ENCODE measurements at regions not wholly inside any gene's neighbourhood (a gene's known extent, or its start where the extent isn't known, plus 50 kb on each side); places are given as distances from the start of the nearest gene placed in this dataset.

DNA sequence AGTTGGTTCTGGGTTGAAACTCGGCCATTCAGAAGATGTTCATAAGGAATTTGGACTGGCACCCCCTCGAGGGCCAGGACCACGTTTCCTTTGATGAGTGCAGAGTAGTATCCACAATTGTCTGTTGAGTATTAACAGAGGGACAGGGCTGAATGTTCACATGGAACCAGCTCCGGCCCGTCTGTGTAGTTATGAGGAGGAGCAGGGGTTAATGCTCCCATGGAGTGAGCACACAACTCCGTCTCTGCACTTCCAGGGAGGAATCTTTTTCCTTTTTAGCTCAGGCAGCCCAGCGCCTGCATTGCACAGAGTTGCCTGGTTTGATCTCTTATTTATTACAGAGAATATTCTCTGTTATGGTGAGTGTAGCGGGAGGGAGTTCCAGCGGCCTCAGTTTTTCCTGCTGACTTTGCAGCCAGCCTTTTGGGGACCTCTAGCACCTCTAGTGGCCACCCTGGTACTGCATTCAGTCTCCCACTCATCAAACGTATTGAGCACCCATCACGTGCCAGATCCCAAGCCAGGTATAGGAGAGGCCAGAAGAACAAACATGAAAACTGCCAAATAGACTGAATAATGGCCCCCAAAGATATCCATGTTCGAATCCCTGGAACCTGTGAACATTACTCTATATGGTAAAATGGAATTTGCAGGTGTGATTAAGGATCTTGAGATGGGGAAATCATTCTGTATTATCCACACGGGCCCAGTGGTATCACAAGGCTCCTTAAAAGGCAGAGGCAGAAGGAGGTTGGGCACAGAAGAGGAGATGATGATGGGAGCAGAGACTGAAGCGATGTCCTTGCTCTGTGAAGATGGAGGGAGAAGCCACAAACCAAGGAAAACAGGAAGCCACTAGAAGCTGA, 167.7 kb upstream of the CSF3R start:
- Mint-ChIP-seq H3K4me1 (peaks cover 20% of the 10 kb centered on the region), H3K36me3 (no peaks in the 10 kb centered on the region), H3K4me3 (no peak overlapping the region), H3K9me3 (no peaks in the 10 kb centered on the region), H3K27ac (no peak overlapping the region)
- ATAC-seq (peak; percentile 60), DNase-seq (ENCODE audit: low spot score in 2 of 2) (peak; percentile 60 to 80)

- Mint-ChIP-seq H3K27ac (no peak overlapping the region), H3K36me3 (no peaks in the 10 kb centered on the region), H3K4me1 (peaks cover 7% of the 10 kb centered on the region), H3K4me3 (no peak overlapping the region), H3K9me3 (no peaks in the 10 kb centered on the region)
- ATAC-seq (no peak), DNase-seq (ENCODE audit: low spot score in 2 of 2) (no peak)
Observed at GRCh38 chr1:36645867-36646266, 163.2 kb upstream of the CSF3R start.

DNA sequence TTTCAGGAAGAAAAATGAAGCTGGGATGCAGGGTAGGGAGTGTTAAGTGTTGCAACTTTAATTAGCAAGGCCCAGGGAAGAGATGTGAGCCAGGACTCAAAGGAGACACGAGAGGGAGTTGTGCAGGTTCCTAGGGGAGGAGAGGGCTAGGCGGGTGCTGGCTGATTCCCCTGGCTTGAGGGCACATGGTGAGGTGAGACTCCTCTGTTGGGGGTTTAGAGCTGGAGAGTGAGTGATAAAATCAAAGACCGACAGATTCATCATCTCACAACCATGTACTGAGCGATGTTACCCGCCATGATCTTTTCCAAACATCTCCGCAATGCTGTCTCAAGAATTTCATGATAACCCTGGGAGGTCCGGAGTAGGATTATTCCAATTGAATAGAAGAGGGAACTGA, 161.8 kb upstream of the CSF3R start:
- Mint-ChIP-seq H3K4me1 (no peaks in the 10 kb centered on the region), H3K36me3 (no peaks in the 10 kb centered on the region), H3K9me3 (no peaks in the 10 kb centered on the region), H3K4me3 (no peak overlapping the region), H3K27ac (no peak overlapping the region)
- no peak for ATAC-seq
- DNase-seq (ENCODE audit: low spot score in 2 of 2) = no peak

GRCh38 chr1:36643371-36644270, 160.9 kb upstream of the CSF3R start:
- peak; percentile 27 for ATAC-seq
- no peaks in the 10 kb centered on the region for H3K36me3 Mint-ChIP-seq
- H3K27ac Mint-ChIP-seq = no peak overlapping the region
- no peak for DNase-seq (ENCODE audit: low spot score in 2 of 2)
- H3K4me1 Mint-ChIP-seq = no peaks in the 10 kb centered on the region
- H3K4me3 Mint-ChIP-seq = no peak overlapping the region
- H3K9me3 Mint-ChIP-seq = no peaks in the 10 kb centered on the region

DNA sequence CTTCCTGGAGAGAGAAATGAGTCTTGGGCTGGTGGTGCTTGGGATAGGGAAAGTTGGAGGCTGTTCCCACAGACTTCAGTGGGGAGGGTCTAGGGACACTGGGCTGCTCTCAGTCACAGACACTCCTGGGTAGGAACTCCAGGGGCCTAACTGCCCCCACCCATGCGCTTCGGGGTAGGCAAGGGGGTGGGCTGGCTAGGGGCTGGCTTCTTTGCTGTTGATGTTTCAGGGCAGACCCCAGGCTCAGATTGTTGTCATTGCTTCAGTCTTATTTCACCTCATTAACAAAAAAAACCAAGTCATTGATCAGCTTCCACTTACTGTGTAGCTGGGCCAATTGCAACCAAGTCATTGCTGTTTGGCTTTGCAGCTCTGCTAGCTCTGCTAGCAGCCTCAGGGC, 160.1 kb upstream of the CSF3R start:
- H3K27ac Mint-ChIP-seq = no peak overlapping the region
- H3K36me3 Mint-ChIP-seq = no peaks in the 10 kb centered on the region
- no peak for DNase-seq (ENCODE audit: low spot score in 2 of 2)
- H3K4me3 Mint-ChIP-seq = no peak overlapping the region
- ATAC-seq = no peak
- H3K4me1 Mint-ChIP-seq = no peaks in the 10 kb centered on the region
- no peaks in the 10 kb centered on the region for H3K9me3 Mint-ChIP-seq

- Mint-ChIP-seq H3K4me3 (no peak overlapping the region), H3K4me1 (no peaks in the 10 kb centered on the region), H3K9me3 (no peaks in the 10 kb centered on the region)
Observed at GRCh38 chr1:36641776-36642175, 159.1 kb upstream of the CSF3R start.

DNA sequence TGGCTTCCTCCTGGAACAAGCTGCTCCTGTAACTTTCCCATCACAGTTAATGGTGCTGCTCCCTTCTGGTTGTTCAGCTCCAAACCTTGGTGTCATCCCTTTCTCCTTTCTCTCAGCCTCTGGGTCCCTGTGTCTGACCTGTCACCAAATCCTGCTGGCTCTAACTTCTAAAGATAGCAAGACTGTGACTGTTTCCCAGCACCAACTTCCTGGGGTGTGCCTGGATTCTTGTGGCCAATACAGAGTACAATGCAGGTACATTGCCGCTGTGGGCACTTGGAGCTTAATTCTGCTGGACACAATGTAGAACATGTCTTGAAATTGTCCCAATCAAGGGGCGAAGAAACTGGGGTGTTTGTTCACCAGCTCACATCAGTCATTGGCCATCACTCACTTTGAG, 156.7 kb upstream of the CSF3R start:
- Mint-ChIP-seq H3K4me3 (no peak overlapping the region), H3K36me3 (no peaks in the 10 kb centered on the region), H3K27ac (no peak overlapping the region), H3K9me3 (no peaks in the 10 kb centered on the region), H3K4me1 (no peaks in the 10 kb centered on the region)
- ATAC-seq (no peak), DNase-seq (ENCODE audit: low spot score in 2 of 2) (no peak)

More at GRCh38 chr1:36641776-36642175, 159.1 kb upstream of the CSF3R start:
- Mint-ChIP-seq H3K36me3 (no peaks in the 10 kb centered on the region), H3K27ac (no peak overlapping the region)
- DNase-seq (ENCODE audit: low spot score in 2 of 2) = no peak
- ATAC-seq = no peak

DNA sequence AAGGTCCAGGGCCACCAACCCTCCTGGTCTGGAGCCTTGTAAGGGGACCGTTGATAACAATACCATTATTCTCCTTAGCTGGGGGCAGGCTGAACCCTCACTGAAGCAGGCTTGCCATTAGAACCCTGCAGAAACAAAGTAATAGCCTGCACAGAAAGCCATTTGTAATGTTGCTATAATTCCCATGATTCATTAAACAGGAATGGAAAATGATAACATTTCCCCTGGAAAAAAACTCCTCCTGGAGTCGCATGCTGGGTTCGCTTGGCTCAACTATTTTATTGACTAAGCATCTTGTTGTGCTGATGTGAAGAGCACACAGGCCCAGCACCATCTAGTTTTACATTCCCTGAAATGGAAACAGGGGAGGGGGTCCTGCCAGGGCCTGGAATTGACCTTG, 155.6 kb upstream of the CSF3R start:
- DNase-seq (ENCODE audit: low spot score in 2 of 2) (no peak), ATAC-seq (no peak)
- no peaks in the 10 kb centered on the region for H3K4me1 Mint-ChIP-seq
- no peak overlapping the region for H3K4me3 Mint-ChIP-seq
- H3K27ac Mint-ChIP-seq = no peak overlapping the region
- no peaks in the 10 kb centered on the region for H3K9me3 Mint-ChIP-seq
- no peaks in the 10 kb centered on the region for H3K36me3 Mint-ChIP-seq

DNA sequence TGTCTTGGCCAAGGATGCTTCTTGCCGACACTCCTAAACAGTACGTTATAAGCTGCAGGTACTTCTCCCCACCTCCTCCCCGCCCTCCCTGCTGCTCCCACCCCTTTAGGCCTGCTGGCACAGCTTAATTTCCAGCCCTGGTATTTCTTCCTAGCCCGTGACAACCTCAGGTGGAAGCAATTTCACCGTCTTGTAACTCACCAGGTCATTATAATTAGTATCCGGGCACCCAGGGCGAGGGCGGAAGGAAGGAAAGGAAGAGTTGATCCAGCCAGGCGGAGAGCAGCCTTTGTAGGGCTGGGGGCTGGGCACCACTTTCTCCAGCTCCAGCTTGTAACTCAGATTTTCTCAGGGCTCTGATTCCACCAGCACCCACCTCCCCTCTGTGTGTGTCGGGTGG, 153.5 kb upstream of the CSF3R start:
- Mint-ChIP-seq H3K4me3 (no peak overlapping the region), H3K27ac (no peak overlapping the region), H3K36me3 (no peaks in the 10 kb centered on the region), H3K9me3 (no peaks in the 10 kb centered on the region), H3K4me1 (no peaks in the 10 kb centered on the region)
- no peak for ATAC-seq
- DNase-seq (ENCODE audit: low spot score in 2 of 2) = no peak

- Mint-ChIP-seq H3K4me3 (no peak overlapping the region), H3K27ac (no peak overlapping the region), H3K4me1 (no peaks in the 10 kb centered on the region), H3K9me3 (no peaks in the 10 kb centered on the region), H3K36me3 (no peaks in the 10 kb centered on the region)
- ATAC-seq (no peak), DNase-seq (ENCODE audit: low spot score in 2 of 2) (no peak)
Observed at GRCh38 chr1:36635284-36635683, 152.6 kb upstream of the CSF3R start.

DNA sequence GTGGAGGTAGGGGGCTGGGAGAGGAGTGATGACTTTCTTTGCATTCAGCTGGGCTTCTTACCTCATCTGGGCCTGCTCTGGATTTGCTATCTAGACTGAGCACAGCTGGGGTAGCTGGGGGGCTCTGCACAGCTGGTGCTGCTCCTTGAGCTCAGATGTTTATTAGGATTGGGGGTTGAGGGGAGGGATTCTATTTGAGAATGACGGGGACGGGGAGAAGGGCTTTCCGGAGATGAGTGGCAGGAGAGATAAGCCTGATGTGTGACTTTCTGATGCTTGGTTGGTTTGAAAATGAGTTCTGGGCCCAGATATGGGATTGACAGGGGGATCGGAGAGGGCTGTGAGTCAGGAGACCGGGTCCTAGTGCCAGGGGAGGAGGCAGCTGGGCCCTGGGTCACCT, 146.1 kb upstream of the CSF3R start:
- no peak overlapping the region for H3K4me3 Mint-ChIP-seq
- no peak overlapping the region for H3K27ac Mint-ChIP-seq
- no peaks in the 10 kb centered on the region for H3K36me3 Mint-ChIP-seq
- no peaks in the 10 kb centered on the region for H3K9me3 Mint-ChIP-seq
- no peak for ATAC-seq
- no peak for DNase-seq (ENCODE audit: low spot score in 2 of 2)
- no peaks in the 10 kb centered on the region for H3K4me1 Mint-ChIP-seq

DNA sequence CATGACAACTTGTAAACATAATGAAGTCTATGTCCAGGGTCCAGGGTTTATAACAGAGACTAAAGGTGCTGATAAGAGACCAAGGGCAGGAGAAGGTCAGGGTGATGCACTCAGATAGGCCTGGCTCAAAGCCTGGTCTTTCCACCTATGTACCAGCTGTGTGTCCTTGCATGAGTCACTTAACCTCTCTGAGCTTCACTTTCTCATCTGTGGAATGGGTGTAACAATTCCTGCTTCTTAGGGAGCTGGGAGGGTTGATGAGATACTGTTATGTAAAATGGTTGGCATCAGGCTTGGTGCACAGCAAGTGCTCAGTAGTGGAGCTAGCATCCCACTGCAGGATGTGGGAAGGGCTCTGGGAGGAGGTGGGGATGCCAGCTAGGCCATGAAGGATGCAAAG, 143.7 kb upstream of the CSF3R start:
- Mint-ChIP-seq H3K4me1 (peaks cover 10% of the 10 kb centered on the region), H3K4me3 (no peak overlapping the region), H3K36me3 (no peaks in the 10 kb centered on the region), H3K27ac (no peak overlapping the region), H3K9me3 (no peaks in the 10 kb centered on the region)
- ATAC-seq (no peak), DNase-seq (ENCODE audit: low spot score in 2 of 2) (no peak)

GRCh38 chr1:36625935-36626310, 143.2 kb upstream of the CSF3R start:
- H3K36me3 Mint-ChIP-seq = no peaks in the 10 kb centered on the region
- ATAC-seq (no peak), DNase-seq (ENCODE audit: low spot score in 2 of 2) (no peak)
- H3K4me1 Mint-ChIP-seq = peaks cover 10% of the 10 kb centered on the region
- H3K4me3 Mint-ChIP-seq = no peak overlapping the region
- H3K9me3 Mint-ChIP-seq = no peaks in the 10 kb centered on the region
- no peak overlapping the region for H3K27ac Mint-ChIP-seq

DNA sequence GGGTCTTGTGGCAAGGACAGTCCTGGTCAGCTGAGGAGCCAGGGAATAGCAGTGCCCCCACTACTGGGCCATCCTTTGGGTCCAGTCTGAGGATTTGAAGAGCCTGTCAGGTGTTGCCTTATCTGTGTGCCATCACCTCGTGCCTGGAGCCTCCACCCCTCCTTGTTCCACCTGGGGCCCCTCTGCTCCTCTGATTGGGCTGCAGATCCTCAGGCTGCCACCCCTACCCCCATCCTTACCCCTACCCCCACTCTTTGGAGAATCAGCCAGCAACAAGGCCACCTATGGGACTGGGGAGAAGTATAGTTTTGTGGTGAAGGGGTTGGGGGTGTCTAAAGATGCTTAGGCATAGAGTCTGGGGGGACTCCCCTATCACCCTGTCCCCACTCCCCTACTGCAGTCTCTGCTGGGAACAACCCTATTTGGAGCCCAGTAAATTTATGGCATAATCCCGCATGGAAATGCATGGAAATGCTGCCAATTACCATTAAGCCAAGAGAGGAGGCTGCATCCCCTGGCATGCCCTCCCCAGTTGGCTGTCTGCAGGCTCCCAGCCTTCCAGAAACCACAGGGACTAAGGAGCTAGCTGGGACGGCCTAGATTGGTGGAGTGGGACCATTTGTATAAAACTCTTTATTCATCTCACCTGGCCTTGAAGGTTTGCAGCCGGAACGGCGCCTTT, 142.7 kb upstream of the CSF3R start:
- Mint-ChIP-seq H3K4me3 (no peak overlapping the region), H3K36me3 (no peaks in the 10 kb centered on the region), H3K9me3 (no peaks in the 10 kb centered on the region), H3K27ac (no peak overlapping the region), H3K4me1 (peaks cover 10% of the 10 kb centered on the region)
- DNase-seq (ENCODE audit: low spot score in 2 of 2) = no peak
- no peak for ATAC-seq

- H3K27ac Mint-ChIP-seq = no peak overlapping the region
- H3K36me3 Mint-ChIP-seq = no peaks in the 10 kb centered on the region
- no peak overlapping the region for H3K4me3 Mint-ChIP-seq
- ATAC-seq (no peak), DNase-seq (ENCODE audit: low spot score in 2 of 2) (no peak)
- H3K4me1 Mint-ChIP-seq = peaks cover 10% of the 10 kb centered on the region
- no peaks in the 10 kb centered on the region for H3K9me3 Mint-ChIP-seq
Observed at GRCh38 chr1:36624466-36624865, 141.8 kb upstream of the CSF3R start.
